RWPE2 (cell line): ENCODE measurements at regions not wholly inside any gene's neighbourhood (a gene's known extent, or its start where the extent isn't known, plus 50 kb on each side); places are given as distances from the start of the nearest gene placed in this dataset.

Source experiments
- ATAC-seq: fragments of 200-7000 bp; cut with Tn5 transposase; 3 replicates; pipeline ENCODE4 v1.9.1; 2021; ENCODE audit warnings: low read depth
- DNase-seq: peaks from one replicate; pipeline ENCODE4 v3.0.0-alpha.2; 2020; ENCODE audit warnings: low spot score
- H3K27ac ChIP-seq: fragments of 450-650 bp; 2 replicates; pipeline ENCODE4 v1.5.1; 2017; ENCODE audit warnings: mild to moderate bottlenecking; ENCODE audit not compliant: poor library complexity, severe bottlenecking
- H3K27me3 ChIP-seq: fragments of 250-450 bp; sonication (Bioruptor Pico); 2 replicates; pipeline ENCODE4 v1.5.1; 2021; ENCODE audit warnings: mild to moderate bottlenecking, moderate library complexity; ENCODE audit not compliant: insufficient read depth, poor library complexity, severe bottlenecking
- H3K36me3 ChIP-seq: fragments of 250-450 bp; sonication (Bioruptor Pico); 2 replicates; pipeline ENCODE4 v1.5.1; 2020; ENCODE audit warnings: low read depth, mild to moderate bottlenecking, moderate library complexity
- H3K4me1 ChIP-seq: fragments of 250-450 bp; sonication (Bioruptor Pico); 2 replicates; pipeline ENCODE4 v1.5.1; 2021; ENCODE audit warnings: mild to moderate bottlenecking, moderate library complexity; ENCODE audit not compliant: insufficient read depth, poor library complexity, severe bottlenecking
- H3K4me3 ChIP-seq: fragments of 250-450 bp; sonication (Bioruptor Pico); 2 replicates; pipeline ENCODE4 v1.5.1; 2021; ENCODE audit warnings: mild to moderate bottlenecking, moderate library complexity; ENCODE audit not compliant: severe bottlenecking
- H3K9me3 ChIP-seq: fragments of 250-450 bp; sonication (Bioruptor Pico); 2 replicates; pipeline ENCODE4 v1.5.1; 2021; ENCODE audit warnings: mild to moderate bottlenecking, moderate library complexity; ENCODE audit not compliant: severe bottlenecking
- TF ChIP-seq, protein P1 (sequence below): fragments of 450-650 bp; IDR thresholded peaks from one replicate; pipeline ENCODE4 v1.5.1; 2017; ENCODE audit warnings: mild to moderate bottlenecking, moderate library complexity; ENCODE audit not compliant: poor library complexity, severe bottlenecking

DNA sequence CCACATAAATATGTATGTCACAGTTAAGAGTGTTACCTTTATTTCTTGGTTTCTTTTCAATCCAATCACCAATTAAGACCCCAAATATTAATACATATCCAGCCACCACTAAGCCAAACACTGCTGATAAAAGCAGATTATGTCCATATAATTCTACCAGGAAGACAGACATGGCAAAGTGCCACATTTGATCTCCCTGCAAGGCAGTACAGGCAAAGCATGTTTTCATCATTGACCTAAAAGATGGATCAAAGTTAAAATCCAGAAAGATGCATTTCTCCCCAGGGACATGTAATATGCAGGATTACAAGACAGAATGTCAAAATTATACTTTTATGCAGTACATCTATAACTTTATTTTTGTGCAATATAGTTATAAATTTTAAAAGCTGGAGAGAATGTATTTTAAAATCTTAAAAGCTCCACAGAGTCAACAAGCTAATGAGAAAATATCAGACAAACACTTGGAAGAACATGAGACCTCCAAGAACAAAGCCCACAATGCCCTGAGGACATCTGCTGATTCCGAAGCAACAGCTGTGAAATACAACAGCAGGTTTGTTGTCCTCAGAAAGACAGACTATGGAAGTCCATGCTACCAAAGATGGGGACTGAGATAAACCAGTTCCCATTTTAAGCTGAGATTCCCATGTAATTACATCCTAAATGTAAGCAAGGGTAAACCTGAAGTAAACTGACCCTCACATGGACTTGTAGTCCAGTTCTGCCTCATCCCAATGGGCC lies 54.5 kb upstream of the TOMM7 start:
- H3K27ac ChIP-seq, result no peak overlapping the region
- no peak for ATAC-seq
- TF ChIP-seq, protein P1, sequence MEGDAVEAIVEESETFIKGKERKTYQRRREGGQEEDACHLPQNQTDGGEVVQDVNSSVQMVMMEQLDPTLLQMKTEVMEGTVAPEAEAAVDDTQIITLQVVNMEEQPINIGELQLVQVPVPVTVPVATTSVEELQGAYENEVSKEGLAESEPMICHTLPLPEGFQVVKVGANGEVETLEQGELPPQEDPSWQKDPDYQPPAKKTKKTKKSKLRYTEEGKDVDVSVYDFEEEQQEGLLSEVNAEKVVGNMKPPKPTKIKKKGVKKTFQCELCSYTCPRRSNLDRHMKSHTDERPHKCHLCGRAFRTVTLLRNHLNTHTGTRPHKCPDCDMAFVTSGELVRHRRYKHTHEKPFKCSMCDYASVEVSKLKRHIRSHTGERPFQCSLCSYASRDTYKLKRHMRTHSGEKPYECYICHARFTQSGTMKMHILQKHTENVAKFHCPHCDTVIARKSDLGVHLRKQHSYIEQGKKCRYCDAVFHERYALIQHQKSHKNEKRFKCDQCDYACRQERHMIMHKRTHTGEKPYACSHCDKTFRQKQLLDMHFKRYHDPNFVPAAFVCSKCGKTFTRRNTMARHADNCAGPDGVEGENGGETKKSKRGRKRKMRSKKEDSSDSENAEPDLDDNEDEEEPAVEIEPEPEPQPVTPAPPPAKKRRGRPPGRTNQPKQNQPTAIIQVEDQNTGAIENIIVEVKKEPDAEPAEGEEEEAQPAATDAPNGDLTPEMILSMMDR, result no peak

DNA sequence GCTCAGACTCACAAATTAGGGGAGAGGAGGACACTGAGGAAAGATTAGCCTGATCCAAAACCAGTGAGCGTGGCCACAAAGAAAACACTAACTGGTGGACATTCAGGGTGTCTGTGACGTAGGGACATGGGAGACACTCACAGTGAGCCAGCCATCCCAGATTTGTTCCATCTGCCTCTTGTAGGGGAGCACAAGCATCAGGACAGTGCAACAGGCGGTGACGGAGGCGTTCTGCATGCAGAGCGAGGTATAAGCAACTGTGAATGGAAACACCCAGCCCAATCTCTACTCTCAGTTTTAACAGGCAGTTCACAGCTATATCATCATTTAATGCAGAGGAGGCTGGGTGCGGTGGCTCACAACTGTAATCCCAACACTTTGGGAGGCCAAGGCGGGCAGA lies 52.8 kb upstream of the TOMM7 start:
- DNase-seq (no peak), ATAC-seq (no peak)
- TF ChIP-seq, protein P1, result no peak
- H3K4me3 ChIP-seq, result no peak overlapping the region
- H3K27ac ChIP-seq, result no peak overlapping the region
- H3K4me1 ChIP-seq, result no peaks in the 10 kb centered on the region
- no peaks in the 10 kb centered on the region for H3K36me3 ChIP-seq
- no peaks in the 10 kb centered on the region for H3K9me3 ChIP-seq
- no peaks in the 10 kb centered on the region for H3K27me3 ChIP-seq

More for the DNA sequence above, 54.5 kb upstream of the TOMM7 start:
- Histone ChIP-seq H3K4me1 (no peaks in the 10 kb centered on the region), H3K27me3 (no peaks in the 10 kb centered on the region), H3K36me3 (no peaks in the 10 kb centered on the region), H3K9me3 (no peaks in the 10 kb centered on the region), H3K4me3 (no peak overlapping the region)
- no peak for DNase-seq

DNA sequence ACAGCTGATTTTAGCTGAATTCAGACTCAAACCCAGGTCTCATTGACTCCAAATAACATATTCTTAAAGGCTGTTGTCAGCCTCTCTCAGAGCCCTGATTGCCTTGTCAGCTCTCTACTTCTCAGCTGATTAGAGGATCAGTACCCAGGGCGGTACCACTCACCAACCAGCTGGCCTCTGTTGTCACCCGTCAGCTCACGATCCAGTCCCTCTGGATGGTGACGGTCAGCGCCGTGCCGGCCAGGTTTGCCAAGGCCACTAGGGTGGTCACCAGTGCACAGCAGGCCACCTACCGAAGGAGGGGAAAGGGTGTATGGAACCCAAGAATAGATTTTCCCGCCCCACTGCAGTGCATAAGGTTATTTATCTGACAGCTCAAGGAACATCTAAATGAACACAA lies 52.3 kb upstream of the TOMM7 start:
- H3K36me3 ChIP-seq, result no peaks in the 10 kb centered on the region

More for the DNA sequence above, 52.3 kb upstream of the TOMM7 start:
- Histone ChIP-seq H3K4me3 (no peak overlapping the region), H3K4me1 (no peaks in the 10 kb centered on the region), H3K27ac (no peak overlapping the region), H3K27me3 (no peaks in the 10 kb centered on the region), H3K9me3 (no peaks in the 10 kb centered on the region)
- DNase-seq (no peak), ATAC-seq (no peak)
- TF ChIP-seq, protein P1, result no peak
